Esophagus muscularis mucosa (tissue), 3 donors: ENCODE measurements at regions not wholly inside any gene's neighbourhood (a gene's known extent, or its start where the extent isn't known, plus 50 kb on each side); places are given as distances from the start of the nearest gene placed in this dataset.

Source experiments
- CTCF ChIP-seq, 3 experiments: fragments of 200-600 bp in 2 of 3; fragments of 450-650 bp in 1 of 3; sonication (generic) in 2 of 3; IDR thresholded peaks; one replicate each; pipeline ENCODE4 v1.5.1; 2017 to 2019; ENCODE audit warnings: antibody characterized with exemption in 3 of 3, mild to moderate bottlenecking in 2 of 3, moderate library complexity in 1 of 3
- POLR2A ChIP-seq: fragments of 450-650 bp; IDR thresholded peaks from one replicate; pipeline ENCODE4 v1.6.1; 2017; ENCODE audit warnings: antibody characterized with exemption, moderate library complexity, mild to moderate bottlenecking, low read depth

- TF ChIP-seq CTCF (IDR thresholded peaks at IDR 0.05) (no peak), POLR2A (no peak)
Observed at GRCh38 chr15:62377736-62378480, 212.8 kb upstream of the C2CD4B start.
